A549 (cell line): ENCODE measurements at regions not wholly inside any gene's neighbourhood (a gene's known extent, or its start where the extent isn't known, plus 50 kb on each side); places are given as distances from the start of the nearest gene placed in this dataset.

Source experiments
- ATAC-seq, 2 experiments: fragments of 200-7000 bp in 1 of 2; fragments of >200 bp in 1 of 2; cut with Nextera tagmentation in 1 of 2; cut with Tn5 transposase in 1 of 2; 3 replicates each; pipeline versions ENCODE4 v1.8.0 to v1.9.1; 2018 to 2020; ENCODE audit warnings: mild to moderate bottlenecking in 1 of 2, moderate library complexity in 1 of 2
- CTCF ChIA-PET: fragments of 300-600 bp; sonication (Branson Sonifier 250); formaldehyde crosslinking; extraction: SDS; loops from one replicate; lab custom pipeline; 2021; ENCODE audit warnings: antibody characterized with exemption, inconsistent platforms; lab: Yijun Ruan, JAX
- POLR2A ChIA-PET: fragments of 350-600 bp; formaldehyde crosslinking; extraction: SDS; loops from one replicate; lab custom pipeline; 2021; ENCODE audit warnings: antibody characterized with exemption, inconsistent platforms; lab: Yijun Ruan, JAX
- DNase-seq, 2 experiments: peaks; one replicate each; pipeline versions ENCODE4 v3.0.0 to v3.0.0-alpha.2; 2011 to 2016; ENCODE audit warnings: low read depth in 1 of 2, low spot score in 1 of 2
- FAIRE-seq: peaks from 2 replicates; lab custom pipeline; 2011; peaks lifted over from hg19 to GRCh38; lab: Jason Lieb, UNC
- H3K27ac ChIP-seq, 2 experiments: fragments of >200 bp; sonication (Bioruptor Twin); formaldehyde crosslinking; 3 replicates each; pipeline ENCODE4 v1.5.1; 2016 to 2017
- H3K4me1 ChIP-seq: fragments of >200 bp; sonication (Bioruptor Twin); formaldehyde crosslinking; 3 replicates; pipeline ENCODE4 v1.6.1; 2016
- H3K4me2 ChIP-seq: fragments of >200 bp; sonication (Bioruptor Twin); formaldehyde crosslinking; 3 replicates; pipeline ENCODE4 v1.6.1; 2016
- H3K4me3 ChIP-seq: fragments of >200 bp; sonication (Bioruptor Twin); formaldehyde crosslinking; 3 replicates; pipeline ENCODE4 v1.5.1; 2016
- H3K9me3 ChIP-seq: fragments of >200 bp; sonication (Bioruptor Twin); formaldehyde crosslinking; 3 replicates; pipeline ENCODE4 v1.6.1; 2016
- CBX2 ChIP-seq: fragments of 200-600 bp; sonication (generic); IDR thresholded peaks from 2 replicates; pipeline ENCODE4 v1.6.1; 2016; ENCODE audit warnings: low read depth, mild to moderate bottlenecking, borderline replicate concordance
- EHMT2 ChIP-seq: fragments of 200-600 bp; sonication (generic); IDR thresholded peaks from 2 replicates; pipeline ENCODE4 v1.6.1; 2016; ENCODE audit warnings: antibody characterized with exemption, low read depth, mild to moderate bottlenecking, moderate library complexity
- ESRRA ChIP-seq: fragments of 150-350 bp; IDR thresholded peaks from 2 replicates; pipeline ENCODE4 v1.6.1; 2014; ENCODE audit warnings: mild to moderate bottlenecking, low read length, borderline replicate concordance
- FOSL2 ChIP-seq, 2 experiments: fragments of 450-650 bp in 1 of 2; fragments of >200 bp in 1 of 2; sonication (Bioruptor Twin) in 1 of 2; formaldehyde crosslinking; IDR thresholded peaks; 2 replicates each; pipeline versions ENCODE4 v1.5.0 to v1.6.1; 2016 to 2020; ENCODE audit warnings: mild to moderate bottlenecking in 1 of 2, moderate library complexity in 1 of 2
- HDAC2 ChIP-seq: fragments of 200-600 bp; sonication (generic); IDR thresholded peaks from 2 replicates; pipeline ENCODE4 v1.6.1; 2016
- HMGXB4 ChIP-seq: fragments of 250-450 bp; sonication (Bioruptor Pico); IDR thresholded peaks from 2 replicates; pipeline ENCODE4 v1.5.0; 2021; ENCODE audit warnings: mild to moderate bottlenecking, moderate library complexity, borderline replicate concordance
- HOXB13 ChIP-seq: fragments of 250-450 bp; sonication (Bioruptor Pico); IDR thresholded peaks from 2 replicates; pipeline ENCODE4 v1.5.0; 2020; ENCODE audit warnings: low read depth, mild to moderate bottlenecking, moderate library complexity
- NR3C1 ChIP-seq: fragments of >200 bp; sonication (Bioruptor Twin); formaldehyde crosslinking; IDR thresholded peaks from 3 replicates; pipeline ENCODE4 v1.6.1; 2017
- POLR2AphosphoS2 ChIP-seq: conservative IDR thresholded peaks from 2 replicates; pipeline ENCODE4 v1.6.1; 2012; ENCODE audit warnings: low read length, improper control_type of control experiment, inconsistent platforms
- RNF2 ChIP-seq: fragments of 200-600 bp; sonication (generic); IDR thresholded peaks from 2 replicates; pipeline ENCODE4 v1.6.1; 2016; ENCODE audit warnings: low read depth, mild to moderate bottlenecking, antibody characterized with exemption, moderate library complexity, borderline replicate concordance
- TFCP2L1 ChIP-seq: fragments of 250-450 bp; sonication (Bioruptor Pico); IDR thresholded peaks from 2 replicates; pipeline ENCODE4 v1.5.0; 2021; ENCODE audit warnings: mild to moderate bottlenecking
- TP53 ChIP-seq: fragments of 250-450 bp; sonication (Bioruptor Pico); IDR thresholded peaks from 2 replicates; pipeline ENCODE4 v1.5.0; 2021; ENCODE audit warnings: mild to moderate bottlenecking, moderate library complexity
- ZC3H11A ChIP-seq: fragments of 450-650 bp; IDR thresholded peaks from 2 replicates; pipeline ENCODE4 v1.6.1; 2014; ENCODE audit warnings: antibody characterized with exemption, mild to moderate bottlenecking
- ZSCAN20 ChIP-seq: fragments of 250-450 bp; sonication (Bioruptor Pico); IDR thresholded peaks from 2 replicates; pipeline ENCODE4 v1.8.0; 2022; ENCODE audit warnings: mild to moderate bottlenecking, moderate library complexity
- WGBS: methylation state at CpG from one replicate; pipeline ENCODE4 v1.1.6; 2017; ENCODE audit errors: missing lambda C conversion rate; 5-methylcytosine and 5-hydroxymethylcytosine counted together
- TF ChIP-seq, protein P1 (sequence below): fragments of 150-350 bp; IDR thresholded peaks from 2 replicates; pipeline ENCODE4 v1.6.1; 2014; ENCODE audit warnings: low read depth, mild to moderate bottlenecking, low read length
- TF ChIP-seq, protein P2 (sequence below): IDR thresholded peaks from 2 replicates; pipeline ENCODE4 v1.6.1; 2012
- TF ChIP-seq, protein P3 (sequence below): fragments of >200 bp; sonication (Bioruptor Twin); formaldehyde crosslinking; IDR thresholded peaks from 3 replicates; pipeline ENCODE4 v1.6.1; 2016
- TF ChIP-seq, protein P4 (sequence below): fragments of 200-600 bp; sonication (generic); IDR thresholded peaks from 2 replicates; pipeline ENCODE4 v1.6.1; 2016; ENCODE audit warnings: antibody characterized with exemption, mild to moderate bottlenecking, moderate library complexity

- TF ChIP-seq TP53 = no peak
- no peak for TF ChIP-seq RNF2
Observed at GRCh38 chr7:24383055-24383454, 99.1 kb downstream of the NPY start (continued).

GRCh38 chr7:24384362-24385030, 100.5 kb downstream of the NPY start:
- ATAC-seq (no peak), DNase-seq (no peak), FAIRE-seq (no peak)
- POLR2A ChIA-PET = no interaction called here
- 0 out of 3 replicates have a peak, but pooled peaks cover 2% of the 10 kb centered on the region for H3K9me3 ChIP-seq
- H3K4me2 ChIP-seq = no peak overlapping the region
- CTCF ChIA-PET = no interaction called here
- H3K27ac ChIP-seq = no peak overlapping the region
- no peaks in the 10 kb centered on the region for H3K4me1 ChIP-seq
- TF ChIP-seq, protein P1, sequence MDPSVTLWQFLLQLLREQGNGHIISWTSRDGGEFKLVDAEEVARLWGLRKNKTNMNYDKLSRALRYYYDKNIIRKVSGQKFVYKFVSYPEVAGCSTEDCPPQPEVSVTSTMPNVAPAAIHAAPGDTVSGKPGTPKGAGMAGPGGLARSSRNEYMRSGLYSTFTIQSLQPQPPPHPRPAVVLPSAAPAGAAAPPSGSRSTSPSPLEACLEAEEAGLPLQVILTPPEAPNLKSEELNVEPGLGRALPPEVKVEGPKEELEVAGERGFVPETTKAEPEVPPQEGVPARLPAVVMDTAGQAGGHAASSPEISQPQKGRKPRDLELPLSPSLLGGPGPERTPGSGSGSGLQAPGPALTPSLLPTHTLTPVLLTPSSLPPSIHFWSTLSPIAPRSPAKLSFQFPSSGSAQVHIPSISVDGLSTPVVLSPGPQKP = no peak
- TF ChIP-seq, protein P2, sequence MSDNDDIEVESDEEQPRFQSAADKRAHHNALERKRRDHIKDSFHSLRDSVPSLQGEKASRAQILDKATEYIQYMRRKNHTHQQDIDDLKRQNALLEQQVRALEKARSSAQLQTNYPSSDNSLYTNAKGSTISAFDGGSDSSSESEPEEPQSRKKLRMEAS = no peak
- 76% methylated on average over 3 of the region's 3 CpGs for WGBS
- no peak overlapping the region for H3K4me3 ChIP-seq

DNA sequence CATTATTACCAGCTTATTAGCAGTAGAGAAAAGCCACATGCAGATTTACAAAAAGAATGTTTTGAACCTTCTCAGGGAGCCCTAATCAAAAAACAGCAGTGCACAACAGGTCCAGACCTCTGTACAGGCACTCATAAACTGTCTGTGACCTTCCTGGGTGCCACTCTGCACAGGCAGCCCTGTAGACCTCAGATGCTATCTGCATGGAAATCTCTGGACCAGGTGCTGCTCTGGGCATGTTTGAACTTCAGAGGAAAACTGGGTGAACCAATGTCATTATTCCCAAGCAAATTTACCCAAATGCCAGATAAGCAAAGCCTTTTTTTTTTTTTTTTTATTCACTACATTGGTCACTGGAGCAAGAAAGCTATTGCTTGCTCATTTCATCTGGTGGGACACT, 104.2 kb downstream of the NPY start:
- CTCF ChIA-PET = no interaction called here
- FAIRE-seq = no peak
- TF ChIP-seq POLR2AphosphoS2 (no peak), EHMT2 (no peak), TP53 (no peak), FOSL2 (IDR thresholded peaks at IDR 0.05) (no peak), FOSL2 (CRISPR knock-in tag; IDR thresholded peaks at IDR 0.05) (no peak), ZC3H11A (no peak), HOXB13 (no peak), HMGXB4 (CRISPR knock-in tag) (no peak), ESRRA (no peak), TFCP2L1 (CRISPR knock-in tag) (no peak), CBX2 (no peak), ZSCAN20 (CRISPR knock-in tag) (no peak), NR3C1 (no peak), HDAC2 (no peak)
- TF ChIP-seq, protein P3, sequence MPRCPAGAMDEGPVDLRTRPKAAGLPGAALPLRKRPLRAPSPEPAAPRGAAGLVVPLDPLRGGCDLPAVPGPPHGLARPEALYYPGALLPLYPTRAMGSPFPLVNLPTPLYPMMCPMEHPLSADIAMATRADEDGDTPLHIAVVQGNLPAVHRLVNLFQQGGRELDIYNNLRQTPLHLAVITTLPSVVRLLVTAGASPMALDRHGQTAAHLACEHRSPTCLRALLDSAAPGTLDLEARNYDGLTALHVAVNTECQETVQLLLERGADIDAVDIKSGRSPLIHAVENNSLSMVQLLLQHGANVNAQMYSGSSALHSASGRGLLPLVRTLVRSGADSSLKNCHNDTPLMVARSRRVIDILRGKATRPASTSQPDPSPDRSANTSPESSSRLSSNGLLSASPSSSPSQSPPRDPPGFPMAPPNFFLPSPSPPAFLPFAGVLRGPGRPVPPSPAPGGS = no peak
- TF ChIP-seq, protein P4, sequence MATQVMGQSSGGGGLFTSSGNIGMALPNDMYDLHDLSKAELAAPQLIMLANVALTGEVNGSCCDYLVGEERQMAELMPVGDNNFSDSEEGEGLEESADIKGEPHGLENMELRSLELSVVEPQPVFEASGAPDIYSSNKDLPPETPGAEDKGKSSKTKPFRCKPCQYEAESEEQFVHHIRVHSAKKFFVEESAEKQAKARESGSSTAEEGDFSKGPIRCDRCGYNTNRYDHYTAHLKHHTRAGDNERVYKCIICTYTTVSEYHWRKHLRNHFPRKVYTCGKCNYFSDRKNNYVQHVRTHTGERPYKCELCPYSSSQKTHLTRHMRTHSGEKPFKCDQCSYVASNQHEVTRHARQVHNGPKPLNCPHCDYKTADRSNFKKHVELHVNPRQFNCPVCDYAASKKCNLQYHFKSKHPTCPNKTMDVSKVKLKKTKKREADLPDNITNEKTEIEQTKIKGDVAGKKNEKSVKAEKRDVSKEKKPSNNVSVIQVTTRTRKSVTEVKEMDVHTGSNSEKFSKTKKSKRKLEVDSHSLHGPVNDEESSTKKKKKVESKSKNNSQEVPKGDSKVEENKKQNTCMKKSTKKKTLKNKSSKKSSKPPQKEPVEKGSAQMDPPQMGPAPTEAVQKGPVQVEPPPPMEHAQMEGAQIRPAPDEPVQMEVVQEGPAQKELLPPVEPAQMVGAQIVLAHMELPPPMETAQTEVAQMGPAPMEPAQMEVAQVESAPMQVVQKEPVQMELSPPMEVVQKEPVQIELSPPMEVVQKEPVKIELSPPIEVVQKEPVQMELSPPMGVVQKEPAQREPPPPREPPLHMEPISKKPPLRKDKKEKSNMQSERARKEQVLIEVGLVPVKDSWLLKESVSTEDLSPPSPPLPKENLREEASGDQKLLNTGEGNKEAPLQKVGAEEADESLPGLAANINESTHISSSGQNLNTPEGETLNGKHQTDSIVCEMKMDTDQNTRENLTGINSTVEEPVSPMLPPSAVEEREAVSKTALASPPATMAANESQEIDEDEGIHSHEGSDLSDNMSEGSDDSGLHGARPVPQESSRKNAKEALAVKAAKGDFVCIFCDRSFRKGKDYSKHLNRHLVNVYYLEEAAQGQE = no peak
- POLR2A ChIA-PET = no interaction called here
- no peaks in the 10 kb centered on the region for H3K9me3 ChIP-seq
- H3K27ac ChIP-seq = no peak overlapping the region
- ATAC-seq = no peak
- H3K4me3 ChIP-seq = no peak overlapping the region
- DNase-seq = no peak
- no peaks in the 10 kb centered on the region for H3K4me1 ChIP-seq
- no peak overlapping the region for H3K4me2 ChIP-seq
